Adrenal gland (tissue), 9 donors: ENCODE measurements at regions not wholly inside any gene's neighbourhood (a gene's known extent, or its start where the extent isn't known, plus 50 kb on each side); places are given as distances from the start of the nearest gene placed in this dataset.

Experiments used
- DNase-seq, 7 donors: peaks; one replicate each; pipeline ENCODE4 v3.0.0-alpha.2; 2019 to 2020
- H3K27ac ChIP-seq, 5 donors: fragments of 200-600 bp; sonication (generic) in 4 of 5; 1 replicate in 3 of 5; 2 replicates in 2 of 5; pipeline versions ENCODE4 v1.5.1 to v1.8.0; 2016 to 2020; ENCODE audit warnings: mild to moderate bottlenecking in 1 of 5
- H3K27me3 ChIP-seq: fragments of 200-600 bp; 2 replicates; pipeline ENCODE4 v1.8.0; 2021
- H3K36me3 ChIP-seq, 2 donors: fragments of 200-600 bp; replicated peaks in 1 of 2; 1 replicate in 1 of 2; 2 replicates in 1 of 2; pipeline versions ENCODE4 v1.5.1 to v1.8.0; 2018 to 2022
- H3K4me1 ChIP-seq, 2 donors: fragments of 200-600 bp; replicated peaks in 1 of 2; 1 replicate in 1 of 2; 2 replicates in 1 of 2; pipeline versions ENCODE4 v1.5.1 to v1.8.0; 2018 to 2021
- H3K4me3 ChIP-seq, 4 donors: fragments of 200-600 bp; sonication (generic) in 3 of 4; one replicate each; pipeline ENCODE4 v1.5.1; 2016 to 2018
- H3K9me3 ChIP-seq, 3 donors: fragments of 200-600 bp; sonication (generic) in 1 of 3; replicated peaks in 1 of 3; 1 replicate in 2 of 3; 2 replicates in 1 of 3; pipeline versions ENCODE4 v1.5.1 to v1.8.0; 2016 to 2021
- POLR2A ChIP-seq, 2 donors: fragments of 450-650 bp; IDR thresholded peaks; one replicate each; pipeline ENCODE4 v1.6.1; 2017; ENCODE audit warnings: antibody characterized with exemption in 2 of 2, mild to moderate bottlenecking in 2 of 2, moderate library complexity in 1 of 2
- WGBS, 4 donors: extraction: QIAGEN DNeasy Blood & Tissue Kit in 2 of 4; methylation state at CpG; one replicate each; pipeline versions ENCODE4 v1.1.5 to v1.1.7; 2013 to 2017; 5-methylcytosine and 5-hydroxymethylcytosine counted together
- intact Hi-C, 2 donors: fragments of 100-400 bp; cut with DNase I; formaldehyde crosslinking; loops; one replicate each; pipeline versions ENCODE4 v1.14.1 to v1.15.0; 2022 to 2023
- TF ChIP-seq, protein P1 (sequence below), 6 experiments: fragments of 450-650 bp in 4 of 6; fragments of 200-600 bp in 2 of 6; sonication (generic) in 1 of 6; IDR thresholded peaks; 1 replicate in 5 of 6; 2 replicates in 1 of 6; pipeline versions ENCODE4 v1.5.1 to v1.8.0; 2016 to 2021; ENCODE audit warnings: antibody characterized with exemption in 6 of 6, mild to moderate bottlenecking in 2 of 6, moderate library complexity in 1 of 6
- donor health status: healthy with polysubstance abuse.
- donor health status: Bipolar disorder and iron deficiency.
- donor health status: DM: yes; HTN: yes; CAD: no.
- donor health status: DM: no; HTN: no; CAD: no.
- donor health status: DM: no; HTN: no; CAD: no.

DNA sequence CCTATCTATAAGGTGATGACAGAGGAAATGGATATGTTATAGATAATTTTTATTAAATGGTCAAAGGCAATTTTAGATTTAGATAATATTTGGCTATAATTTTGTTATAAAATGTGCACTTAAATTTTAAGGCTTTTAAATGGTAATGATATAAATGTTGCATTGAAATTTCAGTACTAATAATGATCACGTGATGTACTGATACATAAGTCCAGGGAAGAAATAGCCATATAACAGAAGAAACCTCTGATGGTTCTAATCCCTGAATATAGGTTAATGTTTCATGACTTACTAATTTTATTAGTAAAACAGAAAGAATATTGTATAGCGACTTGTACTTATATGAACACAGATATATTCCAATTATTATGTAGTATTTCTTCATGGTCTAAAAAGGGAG lies 211.9 kb downstream of the SOCS6 start:
- Histone ChIP-seq H3K9me3 (no peaks in the 10 kb centered on the region), H3K4me3 (no peak overlapping the region), H3K4me1 (no peaks in the 10 kb centered on the region), H3K36me3 (no peaks in the 10 kb centered on the region), H3K27me3 (no peaks in the 10 kb centered on the region), H3K27ac (no peak overlapping the region)
- intact Hi-C loops = no loop called here
- TF ChIP-seq, protein P1, sequence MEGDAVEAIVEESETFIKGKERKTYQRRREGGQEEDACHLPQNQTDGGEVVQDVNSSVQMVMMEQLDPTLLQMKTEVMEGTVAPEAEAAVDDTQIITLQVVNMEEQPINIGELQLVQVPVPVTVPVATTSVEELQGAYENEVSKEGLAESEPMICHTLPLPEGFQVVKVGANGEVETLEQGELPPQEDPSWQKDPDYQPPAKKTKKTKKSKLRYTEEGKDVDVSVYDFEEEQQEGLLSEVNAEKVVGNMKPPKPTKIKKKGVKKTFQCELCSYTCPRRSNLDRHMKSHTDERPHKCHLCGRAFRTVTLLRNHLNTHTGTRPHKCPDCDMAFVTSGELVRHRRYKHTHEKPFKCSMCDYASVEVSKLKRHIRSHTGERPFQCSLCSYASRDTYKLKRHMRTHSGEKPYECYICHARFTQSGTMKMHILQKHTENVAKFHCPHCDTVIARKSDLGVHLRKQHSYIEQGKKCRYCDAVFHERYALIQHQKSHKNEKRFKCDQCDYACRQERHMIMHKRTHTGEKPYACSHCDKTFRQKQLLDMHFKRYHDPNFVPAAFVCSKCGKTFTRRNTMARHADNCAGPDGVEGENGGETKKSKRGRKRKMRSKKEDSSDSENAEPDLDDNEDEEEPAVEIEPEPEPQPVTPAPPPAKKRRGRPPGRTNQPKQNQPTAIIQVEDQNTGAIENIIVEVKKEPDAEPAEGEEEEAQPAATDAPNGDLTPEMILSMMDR (IDR thresholded peaks at IDR 0.05) = no peak
- TF ChIP-seq POLR2A (IDR thresholded peaks at IDR 0.05) = no peak
- DNase-seq = no peak
- WGBS, 4 donors = 70 to 83% (median 77%) methylated on average over 2 of the region's 2 CpGs

DNA sequence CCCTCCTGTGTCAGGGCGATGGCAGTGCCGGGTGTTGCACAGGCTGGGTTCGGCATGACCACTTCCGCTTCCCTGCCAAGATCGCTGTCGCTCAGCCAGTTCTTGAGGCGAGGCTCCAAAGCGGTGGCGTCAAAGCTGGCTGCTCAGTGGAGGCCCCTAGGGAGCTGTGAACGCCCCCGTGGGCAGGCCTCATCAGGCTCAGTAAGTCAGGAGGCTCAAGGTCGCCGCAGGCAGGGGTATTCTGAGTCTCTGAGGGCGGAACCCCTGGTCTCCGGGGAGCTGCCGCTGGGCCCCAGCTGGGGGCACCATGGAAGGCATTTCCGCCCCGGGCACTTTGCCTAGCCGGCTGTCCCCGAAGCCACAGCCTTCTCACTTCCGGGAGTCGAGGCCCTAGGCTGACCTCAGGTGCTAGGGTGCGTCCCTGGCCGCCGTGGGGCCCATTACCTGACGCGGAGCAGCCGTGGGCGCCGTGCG lies 210.4 kb downstream of the SOCS6 start:
- TF ChIP-seq, protein P1 (IDR thresholded peaks at IDR 0.05) = no peak
- no peak for TF ChIP-seq POLR2A (IDR thresholded peaks at IDR 0.05)
- Histone ChIP-seq H3K36me3 (no peaks in the 10 kb centered on the region), H3K9me3 (no peaks in the 10 kb centered on the region), H3K27me3 (no peaks in the 10 kb centered on the region), H3K27ac (no peak overlapping the region), H3K4me3 (no peak overlapping the region), H3K4me1 (no peaks in the 10 kb centered on the region)
- intact Hi-C loops = no loop called here
- 77 to 89% (median 81%) methylated on average over 16 to 31 of the region's 31 CpGs for WGBS, 4 donors
- no peak for DNase-seq

DNA sequence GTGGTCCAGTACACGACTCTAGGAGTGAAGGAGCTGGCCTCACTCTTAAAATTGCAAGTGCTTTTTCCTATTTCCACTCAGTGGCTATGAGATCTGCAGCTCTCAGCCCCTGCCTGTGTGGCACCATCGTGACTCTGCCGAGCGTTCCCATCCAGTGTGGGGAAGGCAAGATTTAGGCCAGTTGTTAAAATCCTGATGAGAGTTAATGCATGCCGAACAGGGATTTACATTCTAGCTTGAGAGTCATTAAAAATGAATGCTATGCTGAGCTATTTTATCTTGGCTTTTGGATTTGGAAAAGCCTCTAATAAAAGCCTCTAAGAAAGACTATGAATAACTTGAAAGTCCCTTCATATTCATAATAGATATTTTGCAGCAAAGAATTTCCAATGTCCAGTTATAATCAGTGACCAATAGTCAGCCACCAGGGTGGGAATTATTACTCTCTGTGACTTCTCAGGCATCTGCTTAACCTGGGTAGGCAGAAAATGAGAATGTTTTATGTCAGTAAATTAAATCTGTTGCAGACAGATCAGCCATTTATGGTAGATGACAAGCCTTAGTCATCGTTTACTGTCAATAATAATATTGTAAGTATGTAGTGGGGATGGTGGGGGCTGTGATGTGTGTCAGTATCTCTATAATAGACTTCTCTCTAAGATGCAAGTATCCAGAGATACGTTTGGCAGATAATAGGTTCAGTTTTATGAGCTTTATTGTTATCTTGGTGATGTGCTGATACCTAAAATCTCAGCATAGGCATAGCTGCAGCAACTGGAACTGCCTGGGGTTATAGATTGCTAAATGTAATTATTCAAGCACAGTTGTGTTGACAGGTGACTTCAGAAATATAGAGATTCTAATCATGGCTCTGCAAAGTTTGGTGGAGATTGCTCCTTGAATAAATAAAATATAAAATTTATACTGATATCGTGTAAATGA lies 207.8 kb downstream of the SOCS6 start:
- Histone ChIP-seq H3K4me3 (no peak overlapping the region), H3K27ac (no peak overlapping the region), H3K4me1 (no peaks in the 10 kb centered on the region), H3K27me3 (no peaks in the 10 kb centered on the region), H3K36me3 (no peaks in the 10 kb centered on the region), H3K9me3 (no peaks in the 10 kb centered on the region)
- 63 to 66% (median 63%) methylated on average over 8 of the region's 8 CpGs for WGBS, 4 donors
- intact Hi-C loops = no loop called here
- no peak for DNase-seq
- TF ChIP-seq, protein P1 (IDR thresholded peaks at IDR 0.05) = no peak
- no peak for TF ChIP-seq POLR2A (IDR thresholded peaks at IDR 0.05)

DNA sequence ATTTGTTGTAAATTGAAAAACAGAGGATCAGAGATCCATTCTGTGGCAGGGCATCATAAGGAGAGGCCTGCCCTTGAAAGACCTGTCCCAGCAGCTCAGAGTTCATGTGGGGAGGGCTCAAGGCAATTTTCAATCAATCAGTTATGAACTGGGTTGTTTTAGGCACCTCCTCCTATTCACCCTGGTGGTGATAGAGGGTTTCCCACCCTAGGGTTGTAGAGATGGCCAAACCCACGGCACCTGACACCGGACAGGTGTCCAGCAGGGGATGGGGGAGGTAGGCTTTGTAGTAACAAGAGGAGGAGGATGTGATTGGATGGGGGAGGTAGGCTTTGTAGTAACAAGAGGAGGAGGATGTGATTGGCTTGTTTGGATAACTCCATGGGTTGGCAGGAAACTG lies 205.7 kb downstream of the SOCS6 start:
- WGBS, 4 donors = 89 to 94% (median 92%) methylated on average over 2 of the region's 2 CpGs
- intact Hi-C loops = no loop called here

More for the DNA sequence above, 205.7 kb downstream of the SOCS6 start:
- Histone ChIP-seq H3K9me3 (no peaks in the 10 kb centered on the region), H3K4me1 (peaks cover 0 to 7% of the 10 kb centered on the region in 2 donors), H3K4me3 (no peak overlapping the region), H3K36me3 (no peaks in the 10 kb centered on the region), H3K27ac (no peak overlapping the region), H3K27me3 (no peaks in the 10 kb centered on the region)
- no peak for TF ChIP-seq POLR2A (IDR thresholded peaks at IDR 0.05)
- TF ChIP-seq, protein P1 (IDR thresholded peaks at IDR 0.05) = no peak
- DNase-seq = no peak
